GM23338 (cell line): ENCODE measurements at regions not wholly inside any gene's neighbourhood (a gene's known extent, or its start where the extent isn't known, plus 50 kb on each side); places are given as distances from the start of the nearest gene placed in this dataset.

ENCODE experiments used
- CREB1 ChIP-seq: fragments of 250-450 bp; sonication (Bioruptor Pico); IDR thresholded peaks from 2 replicates; pipeline ENCODE4 v1.5.0; 2020; ENCODE audit warnings: low read depth, mild to moderate bottlenecking, moderate library complexity
- CTCF ChIP-seq, 2 experiments: fragments of 200-600 bp in 1 of 2; sonication (generic) in 1 of 2; conservative IDR thresholded peaks; 2 replicates each; pipeline versions ENCODE4 v1.5.1 to v1.6.1; 2016 to 2017; ENCODE audit warnings: antibody characterized with exemption in 2 of 2, low read depth in 2 of 2, mild to moderate bottlenecking in 2 of 2, moderate library complexity in 1 of 2
- ETS1 ChIP-seq: IDR thresholded peaks from 2 replicates; pipeline ENCODE4 v1.6.1; 2016; ENCODE audit warnings: antibody characterized with exemption
- EZH2 ChIP-seq: fragments of 200-600 bp; sonication (generic); IDR thresholded peaks from one replicate; pipeline ENCODE4 v1.8.0; 2017; ENCODE audit warnings: antibody characterized with exemption, mild to moderate bottlenecking, low read depth; ENCODE audit not compliant: unreplicated experiment
- EZH2phosphoT487 ChIP-seq: fragments of 200-600 bp; sonication (generic); IDR thresholded peaks from one replicate; pipeline ENCODE4 v1.8.1; 2018; ENCODE audit warnings: antibody characterized with exemption; ENCODE audit not compliant: unreplicated experiment
- JUNB ChIP-seq: IDR thresholded peaks from one replicate; pipeline ENCODE4 v1.6.1; 2016; ENCODE audit warnings: antibody characterized with exemption; ENCODE audit not compliant: unreplicated experiment
- NANOG ChIP-seq: IDR thresholded peaks from 2 replicates; pipeline ENCODE4 v1.6.1; 2016; ENCODE audit warnings: antibody characterized with exemption, borderline replicate concordance
- POLR2AphosphoS5 ChIP-seq: IDR thresholded peaks from 2 replicates; pipeline ENCODE4 v1.6.1; 2016; ENCODE audit warnings: antibody characterized with exemption, low read depth
- REST ChIP-seq: IDR thresholded peaks from one replicate; pipeline ENCODE4 v1.6.1; 2018; ENCODE audit warnings: antibody characterized with exemption; ENCODE audit not compliant: unreplicated experiment
- STAT1 ChIP-seq: IDR thresholded peaks from one replicate; pipeline ENCODE4 v1.6.1; 2016; ENCODE audit warnings: antibody characterized with exemption; ENCODE audit not compliant: unreplicated experiment
- ZNF114 ChIP-seq: fragments of 250-450 bp; sonication (Bioruptor Pico); IDR thresholded peaks from 2 replicates; pipeline ENCODE4 v1.5.0; 2020; ENCODE audit warnings: mild to moderate bottlenecking, moderate library complexity
- ZNF331 ChIP-seq: fragments of 250-450 bp; sonication (Bioruptor Pico); IDR thresholded peaks from 2 replicates; pipeline ENCODE4 v1.5.0; 2020; ENCODE audit warnings: low read depth, mild to moderate bottlenecking, moderate library complexity
- ZNF462 ChIP-seq: fragments of 250-450 bp; sonication (Bioruptor Pico); IDR thresholded peaks from 2 replicates; pipeline ENCODE4 v1.5.0; 2020; ENCODE audit warnings: mild to moderate bottlenecking, moderate library complexity

GRCh38 chr2:221063568-221063967, 508.5 kb downstream of the EPHA4 start:
- TF ChIP-seq CTCF (conservative IDR thresholded peaks at IDR 0.05; ENCODE audit: low read depth in 2 of 2) (peak; percentile 10 to 54; a peak in 2 of 4 replicates), ZNF331 (CRISPR knock-in tag) (no peak), EZH2phosphoT487 (no peak), EZH2 (no peak), REST (no peak), POLR2AphosphoS5 (no peak), ETS1 (no peak), CREB1 (CRISPR knock-in tag) (no peak), STAT1 (no peak), JUNB (no peak), NANOG (no peak), ZNF114 (CRISPR knock-in tag) (no peak), ZNF462 (CRISPR knock-in tag) (no peak)
